Neural cell (in vitro differentiated cells): ENCODE measurements at regions not wholly inside any gene's neighbourhood (a gene's known extent, or its start where the extent isn't known, plus 50 kb on each side); places are given as distances from the start of the nearest gene placed in this dataset.

ENCODE experiments used
- H2AFZ ChIP-seq: fragments of 200-600, 300-800 bp; sonication (generic), shearing (Covaris generic); 2 replicates; pipeline ENCODE4 v1.6.0; 2014; ENCODE audit warnings: low read depth, mild to moderate bottlenecking, antibody characterized with exemption, low read length, moderate library complexity
- H3F3A ChIP-seq: fragments of 200-600 bp; shearing (Covaris generic); 2 replicates; pipeline ENCODE4 v1.6.1; 2016; ENCODE audit warnings: mild to moderate bottlenecking, moderate library complexity, mixed read lengths, antibody characterized with exemption, low read length; ENCODE audit not compliant: insufficient read depth, poor library complexity, severe bottlenecking
- H3K27ac ChIP-seq: fragments of 200-600, 300-800 bp; sonication (generic), shearing (Covaris generic); 2 replicates; pipeline ENCODE4 v1.5.1; 2014; ENCODE audit warnings: mild to moderate bottlenecking, low read length, moderate library complexity
- H3K27me3 ChIP-seq: fragments of 300-800, 200-600 bp; sonication (generic), shearing (Covaris generic); 2 replicates; pipeline ENCODE4 v1.6.0; 2014; ENCODE audit warnings: mild to moderate bottlenecking, low read depth, low read length, moderate library complexity; ENCODE audit not compliant: insufficient read depth
- H3K36me3 ChIP-seq: fragments of 300-800, 200-600 bp; sonication (generic), shearing (Covaris generic); 2 replicates; pipeline ENCODE4 v1.5.1; 2014; ENCODE audit warnings: mild to moderate bottlenecking, antibody characterized with exemption, low read length, moderate library complexity; ENCODE audit not compliant: insufficient read depth
- H3K4me2 ChIP-seq: fragments of 300-800, 200-600 bp; sonication (generic), shearing (Covaris generic); 2 replicates; pipeline ENCODE4 v1.6.0; 2014; ENCODE audit warnings: mild to moderate bottlenecking, low read length
- H3K4me3 ChIP-seq: fragments of 300-800, 200-600 bp; sonication (generic), shearing (Covaris generic); 2 replicates; pipeline ENCODE4 v1.5.1; 2014; ENCODE audit warnings: mild to moderate bottlenecking, low read length, moderate library complexity
- H3K79me2 ChIP-seq: fragments of 200-600 bp; shearing (Covaris generic); replicated peaks from 2 replicates; pipeline ENCODE4 v1.6.0; 2014; ENCODE audit warnings: mild to moderate bottlenecking, low read length, moderate library complexity; ENCODE audit not compliant: insufficient read depth
- H3K9ac ChIP-seq: fragments of 300-800, 200-600 bp; sonication (generic), shearing (Covaris generic); 2 replicates; pipeline ENCODE4 v1.6.1; 2016; ENCODE audit warnings: mild to moderate bottlenecking, low read length, mixed read lengths
- H3K9me2 ChIP-seq: fragments of 200-600 bp; shearing (Covaris generic); 2 replicates; pipeline ENCODE4 v1.6.1; 2016; ENCODE audit warnings: mild to moderate bottlenecking, low read length, mixed read lengths; ENCODE audit not compliant: insufficient read depth
- H3K9me3 ChIP-seq: fragments of 200-600, 300-800 bp; sonication (generic), shearing (Covaris generic); 2 replicates; pipeline ENCODE4 v1.6.1; 2016; ENCODE audit warnings: mild to moderate bottlenecking, mixed run types, low read length, moderate library complexity, mixed read lengths
- H4K20me1 ChIP-seq: fragments of 200-600 bp; shearing (Covaris generic); 2 replicates; pipeline ENCODE4 v1.6.1; 2016; ENCODE audit warnings: mild to moderate bottlenecking, mixed run types; ENCODE audit not compliant: insufficient read depth
- CTCF ChIP-seq: fragments of 450-650 bp; IDR thresholded peaks from 2 replicates; pipeline ENCODE4 v1.5.1; 2014; ENCODE audit warnings: antibody characterized with exemption, mild to moderate bottlenecking, moderate library complexity; ENCODE audit not compliant: poor library complexity, severe bottlenecking
- EP300 ChIP-seq: fragments of 450-650 bp; conservative IDR thresholded peaks from 2 replicates; pipeline ENCODE4 v1.6.1; 2014; ENCODE audit warnings: antibody characterized with exemption, mild to moderate bottlenecking, moderate library complexity; ENCODE audit not compliant: poor library complexity, severe bottlenecking
- EZH2 ChIP-seq: fragments of 200-600, 300-800 bp; shearing (Covaris generic), sonication (generic); IDR thresholded peaks from 2 replicates; pipeline ENCODE4 v1.6.1; 2014; ENCODE audit warnings: antibody characterized with exemption, low read length, borderline replicate concordance, mild to moderate bottlenecking; ENCODE audit not compliant: insufficient read depth, poor library complexity, severe bottlenecking
- MXI1 ChIP-seq: fragments of 450-650 bp; conservative IDR thresholded peaks from 2 replicates; pipeline ENCODE4 v1.6.1; 2014; ENCODE audit warnings: antibody characterized with exemption, mild to moderate bottlenecking; ENCODE audit not compliant: poor library complexity, severe bottlenecking
- POLR2AphosphoS5 ChIP-seq: IDR thresholded peaks from 2 replicates; pipeline ENCODE4 v1.6.1; 2012
- RAD21 ChIP-seq: fragments of 450-650 bp; conservative IDR thresholded peaks from 2 replicates; pipeline ENCODE4 v1.6.1; 2014; ENCODE audit warnings: antibody characterized with exemption, mild to moderate bottlenecking, moderate library complexity
- SMC3 ChIP-seq: fragments of 450-650 bp; conservative IDR thresholded peaks from 2 replicates; pipeline ENCODE4 v1.6.1; 2014; ENCODE audit warnings: antibody characterized with exemption, mild to moderate bottlenecking, moderate library complexity; ENCODE audit not compliant: poor library complexity
- TAF1 ChIP-seq: IDR thresholded peaks from 2 replicates; pipeline ENCODE4 v1.6.1; 2012; ENCODE audit warnings: low read depth
- TF ChIP-seq, protein P1 (sequence below): IDR thresholded peaks from 2 replicates; pipeline ENCODE4 v1.6.1; 2012; ENCODE audit warnings: borderline replicate concordance

DNA sequence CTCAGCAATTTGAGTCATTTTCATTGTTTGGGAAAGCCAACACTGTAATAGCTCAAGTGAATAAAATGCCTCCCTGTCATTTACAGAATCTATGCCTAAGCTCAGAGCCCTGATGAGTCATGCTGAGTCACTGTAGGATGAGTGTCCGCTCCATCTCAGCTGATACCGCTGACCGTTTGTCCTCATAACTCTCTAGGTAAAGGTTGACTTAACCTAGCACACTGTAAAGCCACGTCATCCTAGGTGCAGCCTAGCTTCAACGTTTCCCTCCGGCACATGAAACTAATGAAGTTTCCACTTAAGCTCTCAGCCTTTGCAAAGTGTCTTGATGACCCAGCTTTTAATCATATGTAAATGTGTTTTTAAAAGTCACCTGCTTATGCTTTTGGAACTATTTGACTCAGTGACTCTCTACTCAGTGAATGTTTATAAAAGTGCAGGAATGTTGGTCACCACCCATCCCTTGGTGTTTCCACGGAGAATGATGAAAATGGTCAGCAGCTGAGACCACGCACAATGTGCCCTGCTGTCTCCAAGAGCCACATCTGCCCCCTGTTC lies 154.0 kb downstream of the PMAIP1 start:
- H3K4me3 ChIP-seq = no peak overlapping the region
- no peak overlapping the region for H3K9ac ChIP-seq
- no peaks in the 10 kb centered on the region for H3K79me2 ChIP-seq
- H4K20me1 ChIP-seq = no peaks in the 10 kb centered on the region
- H3K36me3 ChIP-seq = no peaks in the 10 kb centered on the region
- H3K27me3 ChIP-seq = no peaks in the 10 kb centered on the region
- H3K9me2 ChIP-seq = no peaks in the 10 kb centered on the region
- H3F3A ChIP-seq = no peaks in the 10 kb centered on the region
- H3K27ac ChIP-seq = no peak overlapping the region
- no peak for TF ChIP-seq EP300
- TF ChIP-seq, protein P1, sequence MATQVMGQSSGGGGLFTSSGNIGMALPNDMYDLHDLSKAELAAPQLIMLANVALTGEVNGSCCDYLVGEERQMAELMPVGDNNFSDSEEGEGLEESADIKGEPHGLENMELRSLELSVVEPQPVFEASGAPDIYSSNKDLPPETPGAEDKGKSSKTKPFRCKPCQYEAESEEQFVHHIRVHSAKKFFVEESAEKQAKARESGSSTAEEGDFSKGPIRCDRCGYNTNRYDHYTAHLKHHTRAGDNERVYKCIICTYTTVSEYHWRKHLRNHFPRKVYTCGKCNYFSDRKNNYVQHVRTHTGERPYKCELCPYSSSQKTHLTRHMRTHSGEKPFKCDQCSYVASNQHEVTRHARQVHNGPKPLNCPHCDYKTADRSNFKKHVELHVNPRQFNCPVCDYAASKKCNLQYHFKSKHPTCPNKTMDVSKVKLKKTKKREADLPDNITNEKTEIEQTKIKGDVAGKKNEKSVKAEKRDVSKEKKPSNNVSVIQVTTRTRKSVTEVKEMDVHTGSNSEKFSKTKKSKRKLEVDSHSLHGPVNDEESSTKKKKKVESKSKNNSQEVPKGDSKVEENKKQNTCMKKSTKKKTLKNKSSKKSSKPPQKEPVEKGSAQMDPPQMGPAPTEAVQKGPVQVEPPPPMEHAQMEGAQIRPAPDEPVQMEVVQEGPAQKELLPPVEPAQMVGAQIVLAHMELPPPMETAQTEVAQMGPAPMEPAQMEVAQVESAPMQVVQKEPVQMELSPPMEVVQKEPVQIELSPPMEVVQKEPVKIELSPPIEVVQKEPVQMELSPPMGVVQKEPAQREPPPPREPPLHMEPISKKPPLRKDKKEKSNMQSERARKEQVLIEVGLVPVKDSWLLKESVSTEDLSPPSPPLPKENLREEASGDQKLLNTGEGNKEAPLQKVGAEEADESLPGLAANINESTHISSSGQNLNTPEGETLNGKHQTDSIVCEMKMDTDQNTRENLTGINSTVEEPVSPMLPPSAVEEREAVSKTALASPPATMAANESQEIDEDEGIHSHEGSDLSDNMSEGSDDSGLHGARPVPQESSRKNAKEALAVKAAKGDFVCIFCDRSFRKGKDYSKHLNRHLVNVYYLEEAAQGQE = no peak
- TF ChIP-seq POLR2AphosphoS5 = no peak
- TF ChIP-seq EZH2 = no peak
- TF ChIP-seq MXI1 = no peak
- TF ChIP-seq SMC3 = no peak
- TF ChIP-seq RAD21 = no peak
- no peak for TF ChIP-seq CTCF
- TF ChIP-seq TAF1 = no peak
- H3K4me2 ChIP-seq = no peak overlapping the region
- H3K9me3 ChIP-seq = no peaks in the 10 kb centered on the region
- no peak overlapping the region for H2AFZ ChIP-seq

DNA sequence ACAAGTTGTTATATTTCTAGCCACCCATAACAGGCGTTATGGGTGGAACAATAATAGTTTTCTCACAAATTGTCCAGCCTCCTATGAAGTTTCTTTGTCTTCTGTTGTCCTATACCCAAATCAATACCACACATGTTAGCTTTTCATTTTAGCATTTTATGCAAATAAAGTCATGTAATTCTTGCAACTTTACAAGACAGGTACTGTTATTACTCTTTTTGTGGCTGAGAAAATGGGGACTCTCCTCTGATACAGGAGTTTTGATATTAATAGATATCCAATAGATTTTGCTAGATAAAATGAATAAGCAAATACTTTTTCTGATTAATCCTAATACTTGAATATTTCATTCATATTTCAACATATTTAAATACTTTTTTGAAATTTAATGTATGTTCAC lies 151.0 kb downstream of the PMAIP1 start:
- no peak overlapping the region for H2AFZ ChIP-seq

More for the DNA sequence above, 151.0 kb downstream of the PMAIP1 start:
- H3K9ac ChIP-seq = no peak overlapping the region
- H3K36me3 ChIP-seq = no peaks in the 10 kb centered on the region
- no peaks in the 10 kb centered on the region for H3K27me3 ChIP-seq
- H3K9me2 ChIP-seq = no peaks in the 10 kb centered on the region
- TF ChIP-seq EZH2 (no peak), EP300 (no peak), SMC3 (no peak), CTCF (no peak), MXI1 (no peak), RAD21 (no peak)
- H3K4me3 ChIP-seq = no peak overlapping the region
- no peaks in the 10 kb centered on the region for H3K9me3 ChIP-seq
- H4K20me1 ChIP-seq = no peaks in the 10 kb centered on the region
- H3K79me2 ChIP-seq = no peaks in the 10 kb centered on the region
- H3K27ac ChIP-seq = no peak overlapping the region
- no peak overlapping the region for H3K4me2 ChIP-seq
- no peaks in the 10 kb centered on the region for H3F3A ChIP-seq
